ENCODE measurements at regions not wholly inside any gene's neighbourhood (a gene's known extent, or its start where the extent isn't known, plus 50 kb on each side); places are given as distances from the start of the nearest gene placed in this dataset.

GRCh38 chr1:4057603-4058002 is 157.5 kb upstream of the C1orf174 start:
- TF ChIP-seq, protein P1, sequence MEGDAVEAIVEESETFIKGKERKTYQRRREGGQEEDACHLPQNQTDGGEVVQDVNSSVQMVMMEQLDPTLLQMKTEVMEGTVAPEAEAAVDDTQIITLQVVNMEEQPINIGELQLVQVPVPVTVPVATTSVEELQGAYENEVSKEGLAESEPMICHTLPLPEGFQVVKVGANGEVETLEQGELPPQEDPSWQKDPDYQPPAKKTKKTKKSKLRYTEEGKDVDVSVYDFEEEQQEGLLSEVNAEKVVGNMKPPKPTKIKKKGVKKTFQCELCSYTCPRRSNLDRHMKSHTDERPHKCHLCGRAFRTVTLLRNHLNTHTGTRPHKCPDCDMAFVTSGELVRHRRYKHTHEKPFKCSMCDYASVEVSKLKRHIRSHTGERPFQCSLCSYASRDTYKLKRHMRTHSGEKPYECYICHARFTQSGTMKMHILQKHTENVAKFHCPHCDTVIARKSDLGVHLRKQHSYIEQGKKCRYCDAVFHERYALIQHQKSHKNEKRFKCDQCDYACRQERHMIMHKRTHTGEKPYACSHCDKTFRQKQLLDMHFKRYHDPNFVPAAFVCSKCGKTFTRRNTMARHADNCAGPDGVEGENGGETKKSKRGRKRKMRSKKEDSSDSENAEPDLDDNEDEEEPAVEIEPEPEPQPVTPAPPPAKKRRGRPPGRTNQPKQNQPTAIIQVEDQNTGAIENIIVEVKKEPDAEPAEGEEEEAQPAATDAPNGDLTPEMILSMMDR (IDR thresholded peaks at IDR 0.05; ENCODE audit: low read depth, low read length, missing control alignments), result no peak
- no peak for DNase-seq (ENCODE audit: low read depth)
- H3K4me3 ChIP-seq (ENCODE audit: low read depth, low read length), result no peak overlapping the region

DNA sequence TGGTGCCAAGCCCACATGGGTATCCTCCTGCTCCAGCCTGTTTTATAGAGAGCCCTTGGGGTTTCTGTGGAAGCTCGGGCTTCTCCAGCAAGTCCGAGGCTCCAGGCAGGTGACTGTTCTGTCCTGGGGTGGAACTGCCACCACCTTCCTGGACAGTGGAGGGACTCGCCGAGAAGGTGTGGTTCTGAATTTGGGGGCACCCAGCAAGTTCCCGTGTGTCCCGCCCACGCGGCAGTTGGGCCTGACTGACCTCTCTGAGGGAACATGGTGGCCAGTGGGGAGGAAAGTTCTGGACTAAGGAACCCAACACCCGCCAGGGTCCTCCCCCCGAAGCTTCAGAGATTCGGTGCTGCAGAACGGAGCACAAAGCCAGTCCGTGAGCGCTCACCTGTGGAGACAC is 158.1 kb upstream of the C1orf174 start:
- H3K4me3 ChIP-seq (ENCODE audit: low read depth, low read length), result no peak overlapping the region
- TF ChIP-seq, protein P1 (IDR thresholded peaks at IDR 0.05; ENCODE audit: low read depth, low read length, missing control alignments), result no peak
- no peak for DNase-seq (ENCODE audit: low read depth)

DNA sequence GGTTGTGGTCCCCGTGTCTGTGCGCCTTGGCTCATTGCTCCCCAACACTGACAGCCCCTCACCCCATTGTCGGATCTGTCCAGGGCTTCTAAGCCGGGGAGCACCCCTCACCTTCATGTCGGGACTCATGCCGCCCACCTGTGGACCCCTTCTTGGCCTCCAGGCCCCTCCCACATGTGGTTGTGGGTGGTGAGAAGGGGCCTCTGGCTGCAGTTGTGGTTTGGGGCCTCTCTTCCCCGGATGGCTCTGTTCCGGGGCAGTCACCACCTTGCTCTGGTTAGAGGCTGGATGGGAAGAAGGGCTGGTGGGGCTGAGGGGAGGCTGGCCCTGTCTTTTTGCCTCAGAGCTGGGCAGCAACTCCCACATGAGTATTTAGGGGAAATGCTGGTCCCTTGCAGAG is 158.6 kb upstream of the C1orf174 start:
- TF ChIP-seq, protein P1 (IDR thresholded peaks at IDR 0.05; ENCODE audit: low read depth, low read length, missing control alignments), result no peak
- DNase-seq (ENCODE audit: low read depth), result no peak
- no peak overlapping the region for H3K4me3 ChIP-seq (ENCODE audit: low read depth, low read length)

GRCh38 chr1:4059270-4059669 is 159.2 kb upstream of the C1orf174 start:
- TF ChIP-seq, protein P1 (IDR thresholded peaks at IDR 0.05; ENCODE audit: low read depth, low read length, missing control alignments), result no peak
- no peak overlapping the region for H3K4me3 ChIP-seq (ENCODE audit: low read depth, low read length)
- DNase-seq (ENCODE audit: low read depth), result no peak

- H3K4me3 ChIP-seq (ENCODE audit: low read depth, low read length), result no peak overlapping the region
- DNase-seq (ENCODE audit: low read depth), result no peak
- TF ChIP-seq, protein P1 (IDR thresholded peaks at IDR 0.05; ENCODE audit: low read depth, low read length, missing control alignments), result peak; percentile 18
Observed at GRCh38 chr1:4060850-4061249, 160.8 kb upstream of the C1orf174 start.

DNA sequence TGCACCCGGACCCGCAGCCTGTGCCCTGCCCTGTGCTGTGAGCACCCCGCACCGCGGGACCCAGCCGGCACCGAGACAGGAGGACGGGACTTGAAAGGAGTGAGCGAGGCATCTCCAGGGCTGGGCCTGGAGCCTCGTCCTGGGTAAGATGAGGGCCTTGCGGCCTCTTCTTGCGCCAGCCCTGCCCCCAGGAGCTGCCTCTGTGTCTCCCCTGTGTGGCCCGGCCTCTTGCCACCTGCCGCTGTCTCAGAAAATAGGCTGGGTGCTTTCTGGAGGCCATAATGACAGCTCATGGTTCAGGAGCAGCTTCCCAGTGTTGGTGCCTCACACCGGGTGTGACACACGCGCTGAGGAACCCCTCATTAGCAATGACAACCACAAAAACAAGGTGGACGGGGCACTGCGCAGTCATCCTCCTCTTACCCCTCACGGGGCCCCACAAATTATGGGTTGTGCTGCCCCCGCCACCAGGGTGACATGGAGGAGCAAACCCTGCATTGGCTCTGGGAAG is 161.5 kb upstream of the C1orf174 start:
- TF ChIP-seq, protein P1 (IDR thresholded peaks at IDR 0.05; ENCODE audit: low read depth, low read length, missing control alignments), result no peak
- DNase-seq (ENCODE audit: low read depth), result no peak

GRCh38 chr1:4062041-4062440 is 162.0 kb upstream of the C1orf174 start:
- H3K4me3 ChIP-seq (ENCODE audit: low read depth, low read length), result no peak overlapping the region
- no peak for DNase-seq (ENCODE audit: low read depth)
- TF ChIP-seq, protein P1 (IDR thresholded peaks at IDR 0.05; ENCODE audit: low read depth, low read length, missing control alignments), result no peak

More for the DNA sequence above, 161.5 kb upstream of the C1orf174 start:
- H3K4me3 ChIP-seq (ENCODE audit: low read depth, low read length), result no peak overlapping the region
